Head of caudate nucleus (tissue), 42 donors: ENCODE measurements at regions not wholly inside any gene's neighbourhood (a gene's known extent, or its start where the extent isn't known, plus 50 kb on each side); places are given as distances from the start of the nearest gene placed in this dataset.
"Not testable (repeated sequence)": the region's sequence is repeated elsewhere in the genome, so short reads cannot be mapped to it uniquely, and the experiment has no call there.

Experiments used
- DNase-seq, 42 donors: peaks; one replicate each; pipeline versions ENCODE4 v3.0.0 to v3.0.0-alpha.2; 2020 to 2021; ENCODE audit warnings: mixed read lengths in 7 of 42
- intact Hi-C: fragments of 100-400 bp; cut with DNase I; formaldehyde crosslinking; loops from one replicate; pipeline ENCODE4 v1.15.0; 2022

DNA sequence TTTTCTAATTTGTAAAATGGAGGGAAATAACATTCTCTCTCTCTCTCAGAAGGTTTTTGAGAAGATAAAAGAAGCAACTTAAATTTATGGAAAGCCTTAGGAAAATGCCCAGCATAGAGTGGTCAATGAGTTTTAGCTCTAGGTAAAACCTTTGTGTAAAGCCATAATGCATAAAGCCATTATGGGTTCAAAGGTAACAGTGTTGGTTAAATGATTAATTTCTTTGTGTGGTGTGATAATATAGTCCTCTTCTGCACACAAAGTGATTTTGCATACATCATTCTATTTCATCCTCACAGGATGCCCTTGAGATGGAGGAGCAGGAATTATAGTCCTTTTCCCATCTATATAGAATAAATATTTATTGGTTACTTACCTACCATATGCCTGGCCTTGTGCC, 602.9 kb downstream of the CSNK1G3 start:
- intact Hi-C loops = no loop called here
- DNase-seq = no peak

DNA sequence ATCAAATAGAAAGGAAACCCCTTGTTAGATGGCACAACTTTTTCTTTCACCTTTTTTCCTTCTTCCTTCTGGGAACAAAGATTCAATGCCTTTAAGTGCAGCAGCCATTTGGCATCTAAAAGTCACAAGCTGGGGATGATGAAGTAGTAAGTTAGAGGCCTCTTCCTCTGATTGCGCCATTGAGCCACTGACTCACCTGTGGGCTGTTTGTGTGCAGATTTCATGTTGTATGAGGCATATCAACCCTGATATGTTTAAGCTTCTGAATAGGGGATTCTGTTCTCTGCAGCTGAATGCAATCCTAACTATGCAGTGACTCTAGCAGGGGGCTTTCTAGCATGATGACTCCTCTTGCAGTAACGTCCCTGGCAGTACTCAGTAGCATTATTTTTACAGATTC, 599.9 kb downstream of the CSNK1G3 start:
- intact Hi-C loops = no loop called here

DNA sequence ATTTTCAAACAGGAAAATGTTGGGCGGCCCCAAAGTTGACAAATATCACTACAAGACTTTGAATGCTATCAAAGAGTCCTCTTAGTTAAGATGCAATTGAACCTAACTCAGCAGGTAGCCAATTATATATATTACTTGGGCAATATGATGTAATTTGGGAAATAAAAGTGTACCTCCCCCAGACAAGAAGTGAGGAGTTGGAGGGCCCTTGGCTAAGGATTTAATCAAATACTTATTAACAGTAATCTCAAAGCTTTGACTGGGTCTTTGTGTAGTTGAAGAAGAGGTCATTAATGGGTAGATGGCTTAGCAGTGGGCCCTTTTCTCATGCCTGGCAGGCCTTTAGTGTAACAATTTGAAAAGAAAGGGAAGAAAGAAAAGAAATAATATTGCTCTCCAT, 599.0 kb downstream of the CSNK1G3 start:
- DNase-seq = no peak
- intact Hi-C loops = no loop called here

More for the DNA sequence above, 599.9 kb downstream of the CSNK1G3 start:
- DNase-seq = no peak

DNA sequence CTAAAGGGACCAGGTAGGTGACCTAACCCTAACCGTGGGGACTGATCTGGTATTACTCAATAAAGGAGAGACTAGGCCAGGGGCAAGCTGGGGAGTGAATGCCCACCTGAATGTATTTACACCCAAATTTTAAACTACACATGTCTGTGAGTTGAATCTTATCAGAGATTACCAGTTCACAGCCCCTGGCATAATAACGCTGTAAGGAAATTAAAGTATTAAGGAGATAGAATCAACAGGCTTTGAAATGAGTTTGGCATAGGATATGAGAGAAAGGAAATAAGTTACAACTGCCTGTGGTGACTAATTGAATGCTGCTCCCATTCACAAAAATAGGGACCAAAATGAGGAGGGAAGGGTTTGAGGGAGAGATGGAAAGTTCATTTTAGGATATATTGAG, 593.3 kb downstream of the CSNK1G3 start:
- intact Hi-C loops = no loop called here
- DNase-seq = no peak

DNA sequence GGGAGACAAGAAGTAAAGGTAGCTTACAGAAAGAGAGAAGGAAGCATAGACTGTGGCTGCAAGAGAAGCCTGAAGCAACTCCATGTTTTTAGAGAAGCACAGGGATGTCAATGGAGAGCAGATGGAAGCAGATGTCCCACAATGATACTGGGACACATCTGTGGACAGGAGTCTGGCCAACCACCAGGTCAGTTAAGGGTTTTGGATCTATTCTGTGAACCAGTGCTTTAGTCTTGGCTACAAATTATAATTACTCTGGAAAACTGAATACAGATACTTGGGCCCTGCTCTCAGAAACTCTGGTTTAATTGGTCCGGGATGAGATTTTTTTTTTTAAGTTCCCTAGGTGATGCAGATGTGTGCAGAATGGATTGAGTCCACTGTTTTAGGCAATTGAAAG, 592.8 kb downstream of the CSNK1G3 start:
- intact Hi-C loops = no loop called here
- no peak for DNase-seq

DNA sequence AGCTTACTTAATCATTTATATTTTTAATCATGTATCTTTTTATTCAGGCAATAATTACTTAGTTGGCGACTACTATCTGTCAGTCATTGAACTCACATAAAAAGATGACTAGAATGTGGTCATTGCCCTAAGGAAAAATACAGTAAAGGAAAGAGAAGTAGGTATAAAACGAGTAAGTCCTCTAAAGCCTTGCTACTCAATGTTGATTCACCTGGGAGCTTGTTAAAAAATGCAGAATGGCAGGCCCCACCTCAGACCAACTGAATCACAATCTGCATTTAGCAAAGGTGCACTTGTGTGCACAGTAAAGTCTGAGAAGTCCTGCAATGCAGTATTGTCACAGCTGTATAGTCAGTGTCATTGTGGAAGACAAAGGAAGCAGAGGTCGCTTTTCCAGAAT, 592.4 kb downstream of the CSNK1G3 start:
- intact Hi-C loops = no loop called here
- no peak for DNase-seq

DNA sequence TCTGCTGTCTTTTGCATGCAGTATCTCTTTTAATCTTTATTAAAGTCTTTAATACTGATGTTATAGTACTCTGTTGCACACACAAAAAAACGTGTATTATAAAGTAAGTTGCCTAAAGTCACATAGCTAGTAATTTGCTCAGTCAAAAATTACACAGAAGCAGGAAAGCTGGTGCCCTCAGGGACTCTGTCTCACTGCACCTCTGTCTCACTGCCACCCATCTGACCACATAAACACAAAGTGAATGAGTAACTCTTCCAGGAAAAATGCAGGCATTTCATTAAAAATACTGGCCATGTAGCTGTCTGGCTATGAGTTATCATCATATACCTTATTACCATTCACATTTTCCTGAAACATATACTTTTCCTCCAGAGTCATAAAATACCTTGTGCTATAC, 591.7 kb downstream of the CSNK1G3 start:
- DNase-seq = no peak
- intact Hi-C loops = no loop called here

DNA sequence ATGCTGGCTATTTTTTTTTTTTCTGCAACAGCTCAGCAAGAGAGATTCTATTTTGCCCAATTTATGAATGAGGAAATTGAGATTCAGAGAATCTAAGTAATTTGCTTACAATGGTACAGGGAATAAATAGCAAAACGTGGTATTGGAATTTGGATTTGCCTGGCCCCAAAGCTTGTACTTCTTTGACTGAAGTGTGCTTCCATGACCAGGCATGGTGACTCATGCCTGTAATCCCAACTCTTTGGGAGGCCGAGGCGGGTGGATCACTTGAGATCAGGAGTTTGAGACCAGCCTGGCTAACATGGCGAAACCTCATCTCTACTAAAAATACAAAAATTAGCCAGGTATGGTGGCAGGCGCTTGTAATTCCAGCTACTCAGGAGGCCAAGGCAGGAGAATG, 591.1 kb downstream of the CSNK1G3 start:
- DNase-seq, intact Hi-C loops: not testable (repeated sequence)

DNA sequence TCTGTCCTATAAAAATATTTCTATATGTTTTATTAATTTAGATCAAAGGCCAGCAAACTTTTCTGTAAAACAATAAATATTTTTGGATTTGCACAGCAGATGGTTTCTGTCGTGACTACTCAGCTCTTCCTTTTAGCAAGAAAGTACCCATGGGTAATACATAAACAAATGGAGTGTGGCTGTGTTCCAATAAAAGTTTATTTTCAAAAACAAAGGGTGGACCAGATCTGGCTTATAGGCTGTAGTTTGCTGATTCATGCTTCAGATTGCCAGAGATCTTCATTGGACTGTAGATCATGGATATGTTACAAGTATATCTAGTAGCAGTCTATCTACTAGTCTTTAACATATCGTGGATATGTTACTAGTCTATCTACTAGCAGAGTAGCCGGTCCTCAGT, 590.5 kb downstream of the CSNK1G3 start:
- intact Hi-C loops = no loop called here
- no peak for DNase-seq

DNA sequence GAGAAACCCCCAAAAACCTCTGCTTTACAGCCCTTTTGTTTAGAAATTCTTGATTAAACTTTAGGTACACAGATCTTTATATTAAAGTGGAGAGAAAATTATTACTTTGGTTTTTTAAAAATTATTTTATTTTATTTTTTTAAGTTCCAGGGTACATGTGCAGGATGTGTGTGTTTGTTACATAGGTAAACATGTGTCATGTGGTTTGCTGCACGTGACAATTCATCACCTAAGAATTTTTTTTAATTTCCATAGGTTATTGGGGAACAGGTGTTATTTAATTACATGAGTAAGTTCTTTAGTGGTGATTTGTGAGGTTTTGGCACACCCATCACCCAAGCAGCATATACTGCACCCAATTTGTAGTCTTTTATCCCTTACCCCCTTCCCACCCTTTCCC, 581.7 kb downstream of the CSNK1G3 start:
- intact Hi-C loops = no loop called here

DNA sequence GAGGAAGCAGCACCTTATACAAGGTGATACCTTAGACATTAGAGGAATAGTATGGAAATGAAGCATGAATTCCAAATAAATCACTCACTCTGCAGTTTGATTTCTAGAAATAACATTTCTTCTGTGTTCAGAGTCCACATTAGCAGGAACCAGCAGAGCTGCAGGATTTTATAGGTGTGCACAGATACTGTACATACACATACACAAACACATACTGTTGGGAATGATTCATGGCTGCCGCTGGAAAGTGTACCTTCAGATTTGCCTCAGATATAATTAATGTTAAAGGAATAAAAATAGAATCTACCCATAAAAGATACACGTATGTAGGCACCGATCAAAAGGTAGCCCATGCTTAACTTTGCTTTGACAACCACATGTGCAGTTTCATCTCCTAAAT, 578.1 kb downstream of the CSNK1G3 start:
- no peak for DNase-seq
- intact Hi-C loops = no loop called here

More for the DNA sequence above, 581.7 kb downstream of the CSNK1G3 start:
- no peak for DNase-seq

DNA sequence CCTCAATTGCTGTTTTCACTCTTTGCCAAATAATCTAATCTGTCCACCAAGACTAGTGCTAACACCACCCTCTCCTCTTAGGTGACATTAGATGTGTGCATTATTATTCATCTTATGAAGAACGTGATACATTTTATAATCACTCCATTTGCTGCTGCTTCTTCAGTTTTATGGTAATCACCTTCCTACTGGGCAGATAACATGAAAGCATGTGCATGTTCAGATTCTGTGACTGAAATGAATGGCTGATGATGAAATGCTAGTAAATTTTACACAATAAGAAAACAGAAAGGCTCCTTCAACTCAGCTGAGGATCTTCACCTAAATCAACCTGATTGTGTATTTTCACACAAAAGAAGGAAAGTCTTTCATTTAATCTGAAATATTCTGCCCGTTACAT, 577.6 kb downstream of the CSNK1G3 start:
- intact Hi-C loops = no loop called here
- DNase-seq = no peak

DNA sequence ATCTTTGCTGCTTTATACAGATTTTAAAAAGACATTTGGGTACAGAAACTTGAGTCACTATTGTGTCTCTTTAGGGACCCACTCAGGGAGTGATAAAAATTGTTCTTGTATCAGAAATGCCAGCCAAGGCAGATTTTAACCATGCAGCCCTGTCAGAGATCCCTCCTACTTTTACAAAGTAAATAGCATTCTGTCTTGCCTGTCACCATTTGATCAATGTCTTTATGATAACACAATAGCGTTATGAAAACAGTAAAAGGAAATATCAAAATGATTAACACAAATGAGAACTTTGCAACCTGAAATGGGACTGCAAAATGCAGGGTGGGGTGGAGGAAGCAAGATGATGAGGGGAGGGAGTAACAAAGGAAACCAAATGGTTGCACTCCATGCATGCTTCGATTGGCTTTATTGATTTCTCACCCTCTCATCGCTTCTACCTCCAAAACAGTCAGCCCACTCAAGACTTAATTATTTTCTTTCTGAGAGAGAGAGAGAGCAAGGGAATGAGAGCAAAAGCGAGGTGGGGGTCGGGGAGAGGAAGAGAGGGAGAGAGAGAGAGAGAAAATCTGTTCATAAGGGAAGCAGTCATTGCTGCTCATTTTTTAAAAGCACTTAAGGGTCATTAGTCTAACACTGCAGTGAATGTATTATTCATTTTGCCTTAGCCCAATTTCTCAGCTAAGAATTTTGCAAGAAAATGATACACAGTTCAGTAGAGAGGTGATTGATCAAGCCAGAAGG, 576.5 kb downstream of the CSNK1G3 start:
- DNase-seq = no peak
- intact Hi-C loops = no loop called here

DNA sequence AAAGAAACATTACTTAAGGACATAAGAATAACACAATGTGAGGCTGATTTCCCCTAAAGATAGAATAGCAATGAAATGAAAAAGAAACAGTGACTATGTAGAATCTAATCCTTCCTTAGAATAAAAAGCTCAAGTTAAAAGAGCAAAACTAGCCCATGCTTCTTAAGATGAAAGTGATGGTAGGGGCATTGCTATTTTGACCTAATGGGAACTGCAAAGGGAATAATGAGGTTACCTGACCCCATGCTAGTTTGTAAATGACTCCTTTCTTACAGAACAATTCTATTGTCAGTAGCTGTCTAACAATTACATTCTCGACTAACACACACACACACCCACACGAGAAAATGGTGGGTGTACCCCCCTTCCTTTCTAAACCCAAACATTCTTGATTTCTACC, 575.8 kb downstream of the CSNK1G3 start:
- no peak for DNase-seq
- intact Hi-C loops = no loop called here

DNA sequence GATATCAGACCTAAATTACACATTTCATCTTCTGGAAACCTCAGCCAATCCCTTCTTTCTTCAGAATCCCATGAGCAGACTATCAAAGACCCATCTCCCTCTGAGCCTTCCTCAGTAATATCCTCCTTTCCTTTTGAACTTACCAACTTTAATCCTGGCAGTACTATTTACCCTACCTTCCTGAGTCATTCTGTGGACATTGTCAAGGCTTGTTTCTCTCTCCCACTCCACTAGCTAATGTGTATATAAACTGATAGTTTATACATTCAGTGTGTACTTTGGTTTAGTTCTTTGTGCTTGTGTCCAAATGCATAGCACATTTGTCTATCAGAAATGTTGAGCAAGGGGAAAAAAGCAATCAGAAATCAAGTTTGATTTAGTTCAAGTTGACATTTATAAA, 568.3 kb downstream of the CSNK1G3 start:
- intact Hi-C loops = no loop called here
- DNase-seq = no peak

DNA sequence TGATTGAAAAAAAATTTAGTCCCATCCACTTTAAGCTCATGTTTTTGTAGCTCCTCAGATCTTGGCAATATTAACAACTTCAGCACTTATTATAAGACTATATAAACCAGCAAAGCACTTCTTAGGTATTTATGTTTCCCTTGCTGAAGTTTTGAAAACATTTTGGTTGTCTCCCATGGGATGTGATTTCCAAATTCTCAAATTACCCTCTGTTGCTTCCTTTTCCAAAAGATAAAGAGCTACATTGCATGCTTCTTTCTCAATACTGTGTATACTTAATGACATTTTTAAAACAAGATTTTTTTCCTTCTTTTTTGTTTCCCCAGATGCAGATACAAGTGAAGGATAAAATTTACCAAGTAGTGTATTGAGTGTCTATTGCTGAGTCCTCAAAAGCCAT, 567.1 kb downstream of the CSNK1G3 start:
- intact Hi-C loops = no loop called here

DNA sequence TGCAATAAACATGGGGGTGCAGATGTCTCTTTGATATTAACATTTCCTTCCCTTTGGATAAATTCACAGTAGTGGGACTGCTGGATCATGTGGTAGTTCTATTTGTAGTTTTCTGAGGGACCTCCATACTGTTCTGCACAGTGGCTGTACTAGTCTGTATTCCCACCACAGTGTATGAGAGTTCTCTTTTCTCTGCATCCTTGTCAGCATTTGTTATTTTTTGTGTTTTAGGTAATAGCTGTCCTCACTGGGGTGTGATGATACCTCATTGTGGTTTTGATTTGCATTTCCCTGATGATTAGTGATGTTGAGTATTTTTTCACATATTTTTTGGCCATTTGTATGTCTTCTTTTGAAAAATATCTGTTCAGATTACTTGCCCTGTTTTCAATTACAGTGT, 562.5 kb downstream of the CSNK1G3 start:
- intact Hi-C loops = no loop called here
- DNase-seq = no peak

More for the DNA sequence above, 567.1 kb downstream of the CSNK1G3 start:
- DNase-seq = no peak

DNA sequence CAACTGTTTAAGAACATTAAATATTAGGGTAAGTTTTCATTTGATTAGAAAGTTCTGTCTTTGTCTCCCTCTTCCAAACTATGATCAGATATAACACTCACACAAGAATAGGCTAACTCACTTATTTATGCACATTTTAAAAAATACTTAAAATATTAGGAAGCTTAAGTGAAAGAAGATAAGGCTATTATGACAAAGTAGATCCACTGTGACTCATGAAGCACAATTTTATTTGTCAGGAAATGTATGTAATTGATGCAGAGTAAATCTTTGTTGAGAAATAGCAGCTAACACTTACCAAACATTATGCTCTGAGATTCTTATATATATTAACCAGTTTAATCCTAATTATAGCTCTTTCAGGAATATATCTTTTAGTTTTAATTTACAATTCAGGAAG, 560.6 kb downstream of the CSNK1G3 start:
- intact Hi-C loops = no loop called here
- no peak for DNase-seq

DNA sequence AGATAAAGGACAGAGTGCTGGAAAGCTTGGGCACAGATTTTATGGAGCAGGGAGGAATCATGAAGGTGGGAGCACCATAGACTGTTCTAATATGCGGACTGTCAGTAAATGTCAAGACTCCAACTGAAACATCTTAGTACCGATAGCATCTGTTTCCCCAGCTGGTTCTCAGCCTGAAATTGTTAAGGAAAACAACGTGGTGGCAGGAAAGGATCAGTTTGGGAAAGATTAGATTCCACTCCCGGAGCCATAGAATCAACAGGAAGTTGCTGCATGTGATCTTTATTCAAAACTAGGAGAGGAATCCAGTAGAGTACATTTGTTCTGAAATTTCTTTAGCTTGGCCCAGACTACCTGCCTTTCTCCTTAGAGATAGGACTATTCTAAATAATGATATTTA, 559.1 kb downstream of the CSNK1G3 start:
- intact Hi-C loops = no loop called here
- DNase-seq = no peak

DNA sequence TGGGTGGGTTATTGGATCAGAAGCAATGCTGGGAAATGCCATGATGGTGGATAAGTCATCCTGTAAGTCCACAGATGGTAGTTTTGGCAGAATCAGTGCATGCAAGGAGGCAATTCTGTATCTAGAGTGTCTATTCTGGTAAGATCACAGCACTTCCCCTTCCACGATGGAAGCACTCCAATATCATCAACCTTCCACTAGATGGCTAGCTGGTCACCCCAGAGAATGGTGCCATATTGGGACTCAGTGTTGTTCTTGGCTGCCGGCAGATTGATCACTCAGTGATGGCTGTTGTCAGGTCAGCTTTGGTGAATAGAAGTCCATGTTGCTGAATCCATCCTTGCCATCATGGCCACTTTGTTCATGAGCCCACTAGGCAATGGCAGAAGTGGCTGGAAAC, 553.5 kb downstream of the CSNK1G3 start:
- DNase-seq = no peak
- intact Hi-C loops = no loop called here

DNA sequence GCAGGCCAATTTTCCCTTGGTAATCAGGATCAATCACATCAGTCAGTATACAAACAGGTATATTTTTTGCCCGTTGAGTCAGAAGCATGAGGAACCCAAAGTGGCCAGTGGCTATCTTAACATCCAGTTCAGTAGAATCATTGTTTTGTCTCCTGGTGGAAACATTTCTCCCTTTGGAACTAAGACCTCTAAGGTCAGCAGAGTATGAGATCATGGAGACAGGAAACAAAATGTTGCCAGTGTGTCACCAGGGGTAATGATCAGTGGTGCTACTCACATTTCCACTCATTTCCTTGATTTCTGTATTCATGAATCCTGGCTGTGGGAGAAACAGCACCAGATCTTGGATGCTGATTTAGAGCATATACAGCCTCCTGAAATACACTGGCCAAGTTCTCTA, 553.0 kb downstream of the CSNK1G3 start:
- intact Hi-C loops = no loop called here
- DNase-seq = no peak

DNA sequence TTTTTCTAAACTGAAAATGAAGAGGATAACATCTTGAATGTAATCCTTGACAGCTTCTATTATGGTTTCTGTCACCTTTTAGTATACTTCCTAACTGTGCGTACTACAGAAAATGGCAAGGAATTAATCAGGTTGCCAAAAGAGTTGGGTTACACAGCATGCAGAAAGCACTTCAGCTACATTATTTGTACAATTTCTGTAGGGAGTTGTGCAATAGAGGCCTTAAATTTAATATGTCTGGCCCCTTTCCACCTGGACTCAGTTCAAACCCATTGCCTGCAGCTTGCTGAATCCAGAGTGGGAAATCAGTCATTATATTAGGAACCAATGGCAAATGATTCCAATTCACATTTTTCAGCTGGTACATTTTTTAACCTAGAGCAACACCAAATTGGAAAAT, 549.7 kb downstream of the CSNK1G3 start:
- DNase-seq = no peak
- intact Hi-C loops = no loop called here
